ENCODE measurements at regions not wholly inside any gene's neighbourhood (a gene's known extent, or its start where the extent isn't known, plus 50 kb on each side); places are given as distances from the start of the nearest gene placed in this dataset.
"Not testable (repeated sequence)": the region's sequence is repeated elsewhere in the genome, so short reads cannot be mapped to it uniquely, and the experiment has no call there.

- no peak for DNase-seq (ENCODE audit: low spot score)
These were observed 328.0 kb downstream of the NAF1 start for GRCh38 chr4:162838671-162839070.

GRCh38 chr4:162837679-162838078 lies 329.0 kb downstream of the NAF1 start:
- no peak for DNase-seq (ENCODE audit: low spot score)

- DNase-seq (ENCODE audit: low spot score): no peak
These were observed 329.4 kb downstream of the NAF1 start for GRCh38 chr4:162837241-162837640.

GRCh38 chr4:162836773-162837172 lies 329.9 kb downstream of the NAF1 start:
- DNase-seq (ENCODE audit: low spot score): no peak

- not testable (repeated sequence) for DNase-seq (ENCODE audit: low spot score)
These were observed 330.4 kb downstream of the NAF1 start for GRCh38 chr4:162836258-162836657.

- no peak for DNase-seq (ENCODE audit: low spot score)
These were observed 335.8 kb downstream of the NAF1 start for GRCh38 chr4:162830899-162831298.

- DNase-seq (ENCODE audit: low spot score): not testable (repeated sequence)
These were observed 349.3 kb downstream of the NAF1 start for GRCh38 chr4:162817374-162817773.

GRCh38 chr4:162804351-162804924 lies 362.3 kb downstream of the NAF1 start:
- DNase-seq (ENCODE audit: low spot score): no peak

GRCh38 chr4:162803378-162803777 lies 363.3 kb downstream of the NAF1 start:
- no peak for DNase-seq (ENCODE audit: low spot score)

GRCh38 chr4:162797108-162797507 lies 369.6 kb downstream of the NAF1 start:
- DNase-seq (ENCODE audit: low spot score): no peak

- no peak for DNase-seq (ENCODE audit: low spot score)
These were observed 373.1 kb downstream of the NAF1 start for GRCh38 chr4:162793571-162793970.

- DNase-seq (ENCODE audit: low spot score): no peak
These were observed 373.7 kb downstream of the NAF1 start for GRCh38 chr4:162793004-162793403.

- no peak for DNase-seq (ENCODE audit: low spot score)
These were observed 375.5 kb downstream of the NAF1 start for GRCh38 chr4:162791226-162791625.

GRCh38 chr4:162787120-162787519 lies 379.6 kb downstream of the NAF1 start:
- DNase-seq (ENCODE audit: low spot score): no peak

- DNase-seq (ENCODE audit: low spot score): no peak
These were observed 383.7 kb downstream of the NAF1 start for GRCh38 chr4:162782778-162783525.

- DNase-seq (ENCODE audit: low spot score): no peak
These were observed 384.5 kb downstream of the NAF1 start for GRCh38 chr4:162782096-162782777.

- no peak for DNase-seq (ENCODE audit: low spot score)
These were observed 395.8 kb downstream of the NAF1 start for GRCh38 chr4:162770761-162771490.

GRCh38 chr4:162767083-162767482 lies 399.6 kb downstream of the NAF1 start:
- no peak for DNase-seq (ENCODE audit: low spot score)

GRCh38 chr4:162761965-162762364 lies 404.7 kb downstream of the NAF1 start:
- DNase-seq (ENCODE audit: low spot score): no peak

GRCh38 chr4:162740228-162740627 lies 426.5 kb downstream of the NAF1 start:
- DNase-seq (ENCODE audit: low spot score): not testable (repeated sequence)

- not testable (repeated sequence) for DNase-seq (ENCODE audit: low spot score)
These were observed 427.1 kb downstream of the NAF1 start for GRCh38 chr4:162739596-162739995.

GRCh38 chr4:162732876-162733275 lies 433.8 kb downstream of the NAF1 start:
- no peak for DNase-seq (ENCODE audit: low spot score)

GRCh38 chr4:162727766-162728165 lies 438.9 kb downstream of the NAF1 start:
- no peak for DNase-seq (ENCODE audit: low spot score)

All from kidney capillary endothelial cell (primary cell).